ENCODE measurements at regions not wholly inside any gene's neighbourhood (a gene's known extent, or its start where the extent isn't known, plus 50 kb on each side); places are given as distances from the start of the nearest gene placed in this dataset.

GRCh38 chr3:117254985-117255384 lies 545.4 kb downstream of the TUSC7 start:
- no peak for DNase-seq (ENCODE audit: low spot score)

- no peak for DNase-seq (ENCODE audit: low spot score)
Observed at GRCh38 chr3:117255736-117256135, 546.2 kb downstream of the TUSC7 start.

GRCh38 chr3:117261983-117262421 lies 552.4 kb downstream of the TUSC7 start:
- no peak for DNase-seq (ENCODE audit: low spot score)

GRCh38 chr3:117263270-117263669 lies 553.7 kb downstream of the TUSC7 start:
- DNase-seq (ENCODE audit: low spot score): no peak

GRCh38 chr3:117263745-117264144 lies 554.2 kb downstream of the TUSC7 start:
- DNase-seq (ENCODE audit: low spot score): no peak

- DNase-seq (ENCODE audit: low spot score): no peak
Observed at GRCh38 chr3:117264204-117264994, 554.8 kb downstream of the TUSC7 start.

GRCh38 chr3:117266806-117267205 lies 557.2 kb downstream of the TUSC7 start:
- no peak for DNase-seq (ENCODE audit: low spot score)

GRCh38 chr3:117268318-117268717 lies 558.7 kb downstream of the TUSC7 start:
- DNase-seq (ENCODE audit: low spot score): no peak

- DNase-seq (ENCODE audit: low spot score): no peak
Observed at GRCh38 chr3:117272274-117272673, 562.7 kb downstream of the TUSC7 start.

- DNase-seq (ENCODE audit: low spot score): no peak
Observed at GRCh38 chr3:117272876-117273523, 563.4 kb downstream of the TUSC7 start.

GRCh38 chr3:117277816-117278215 lies 568.2 kb downstream of the TUSC7 start:
- no peak for DNase-seq (ENCODE audit: low spot score)

GRCh38 chr3:117278424-117279190 lies 569.0 kb downstream of the TUSC7 start:
- DNase-seq (ENCODE audit: low spot score): peak; percentile 37

- no peak for DNase-seq (ENCODE audit: low spot score)
Observed at GRCh38 chr3:117281371-117281770, 571.8 kb downstream of the TUSC7 start.

- no peak for DNase-seq (ENCODE audit: low spot score)
Observed at GRCh38 chr3:117282566-117282965, 573.0 kb downstream of the TUSC7 start.

GRCh38 chr3:117285737-117286136 lies 576.2 kb downstream of the TUSC7 start:
- no peak for DNase-seq (ENCODE audit: low spot score)

GRCh38 chr3:117286488-117286887 lies 576.9 kb downstream of the TUSC7 start:
- DNase-seq (ENCODE audit: low spot score): no peak

GRCh38 chr3:117287602-117288001 lies 578.0 kb downstream of the TUSC7 start:
- DNase-seq (ENCODE audit: low spot score): no peak

- no peak for DNase-seq (ENCODE audit: low spot score)
Observed at GRCh38 chr3:117291476-117291875, 581.9 kb downstream of the TUSC7 start.

- no peak for DNase-seq (ENCODE audit: low spot score)
Observed at GRCh38 chr3:117297065-117297464, 587.5 kb downstream of the TUSC7 start.

- no peak for DNase-seq (ENCODE audit: low spot score)
Observed at GRCh38 chr3:117297541-117297940, 588.0 kb downstream of the TUSC7 start.

GRCh38 chr3:117298273-117298672 lies 588.7 kb downstream of the TUSC7 start:
- no peak for DNase-seq (ENCODE audit: low spot score)

- DNase-seq (ENCODE audit: low spot score): no peak
Observed at GRCh38 chr3:117302428-117302827, 592.8 kb downstream of the TUSC7 start.

- peak; percentile 19 for DNase-seq (ENCODE audit: low spot score)
Observed at GRCh38 chr3:117303443-117303842, 593.9 kb downstream of the TUSC7 start.
